ENCODE measurements at regions not wholly inside any gene's neighbourhood (a gene's known extent, or its start where the extent isn't known, plus 50 kb on each side); places are given as distances from the start of the nearest gene placed in this dataset.

GRCh38 chr20:12597551-12597950 is 411.2 kb upstream of the SPTLC3 start:
- DNase-seq: no peak

- DNase-seq: no peak
These were observed 409.9 kb upstream of the SPTLC3 start for GRCh38 chr20:12598894-12599293.

- DNase-seq: no peak
These were observed 409.3 kb upstream of the SPTLC3 start for GRCh38 chr20:12599494-12599893.

GRCh38 chr20:12605751-12606150 is 403.0 kb upstream of the SPTLC3 start:
- DNase-seq: no peak

- DNase-seq: no peak
These were observed 397.9 kb upstream of the SPTLC3 start for GRCh38 chr20:12610871-12611270.

- DNase-seq: no peak
These were observed 394.0 kb upstream of the SPTLC3 start for GRCh38 chr20:12614764-12615163.

GRCh38 chr20:12617076-12617475 is 391.7 kb upstream of the SPTLC3 start:
- no peak for DNase-seq

- no peak for DNase-seq
These were observed 384.9 kb upstream of the SPTLC3 start for GRCh38 chr20:12623870-12624269.

GRCh38 chr20:12627485-12627884 is 381.3 kb upstream of the SPTLC3 start:
- no peak for DNase-seq

GRCh38 chr20:12638633-12639312 is 370.0 kb upstream of the SPTLC3 start:
- DNase-seq: no peak

- DNase-seq: no peak
These were observed 368.5 kb upstream of the SPTLC3 start for GRCh38 chr20:12640251-12640650.

- DNase-seq: no peak
These were observed 367.2 kb upstream of the SPTLC3 start for GRCh38 chr20:12641619-12642018.

- DNase-seq: no peak
These were observed 364.3 kb upstream of the SPTLC3 start for GRCh38 chr20:12644461-12644860.

GRCh38 chr20:12649234-12649633 is 359.5 kb upstream of the SPTLC3 start:
- no peak for DNase-seq

- DNase-seq: no peak
These were observed 355.1 kb upstream of the SPTLC3 start for GRCh38 chr20:12653642-12654041.

GRCh38 chr20:12659942-12660341 is 348.8 kb upstream of the SPTLC3 start:
- DNase-seq: no peak

- no peak for DNase-seq
These were observed 347.9 kb upstream of the SPTLC3 start for GRCh38 chr20:12660918-12661317.

GRCh38 chr20:12670301-12670700 is 338.5 kb upstream of the SPTLC3 start:
- DNase-seq: no peak

- no peak for DNase-seq
These were observed 335.4 kb upstream of the SPTLC3 start for GRCh38 chr20:12673352-12673751.

GRCh38 chr20:12677925-12678324 is 330.8 kb upstream of the SPTLC3 start:
- DNase-seq: no peak

GRCh38 chr20:12679447-12679846 is 329.3 kb upstream of the SPTLC3 start:
- DNase-seq: no peak

- no peak for DNase-seq
These were observed 326.2 kb upstream of the SPTLC3 start for GRCh38 chr20:12682613-12683012.

GRCh38 chr20:12687476-12687875 is 321.3 kb upstream of the SPTLC3 start:
- DNase-seq: no peak

- no peak for DNase-seq
These were observed 312.8 kb upstream of the SPTLC3 start for GRCh38 chr20:12695937-12696336.

- no peak for DNase-seq
These were observed 310.0 kb upstream of the SPTLC3 start for GRCh38 chr20:12698817-12699216.

All from stimulated activated CD4-positive, alpha-beta T cell treated with anti-CD3 and anti-CD28 coated beads, Interleukin-4, amount 100 ng/mL, for 1 hour (primary cell).